ENCODE measurements at regions not wholly inside any gene's neighbourhood (a gene's known extent, or its start where the extent isn't known, plus 50 kb on each side); places are given as distances from the start of the nearest gene placed in this dataset.

DNA sequence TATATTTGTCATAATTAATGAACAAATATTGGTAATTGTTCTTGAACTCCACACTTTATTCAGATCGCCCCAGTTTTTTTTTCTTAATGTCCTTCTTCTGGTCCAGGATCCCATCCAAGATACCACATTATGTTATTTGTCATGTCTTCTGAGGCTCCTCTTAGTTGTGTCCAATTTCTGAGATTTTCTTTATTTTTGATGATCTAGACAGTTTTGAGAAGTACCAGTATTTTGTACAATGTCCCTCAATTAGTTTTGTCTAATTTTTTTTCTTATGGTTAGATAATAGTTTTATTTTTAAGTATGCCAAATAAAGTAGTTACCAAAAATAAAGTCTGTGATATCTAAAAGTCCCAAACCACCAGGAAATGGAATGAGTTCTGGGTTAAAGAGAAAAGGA, 440.8 kb upstream of the ATP2B1 start:
- DNase-seq (ENCODE audit: low read depth, low spot score) = no peak

DNA sequence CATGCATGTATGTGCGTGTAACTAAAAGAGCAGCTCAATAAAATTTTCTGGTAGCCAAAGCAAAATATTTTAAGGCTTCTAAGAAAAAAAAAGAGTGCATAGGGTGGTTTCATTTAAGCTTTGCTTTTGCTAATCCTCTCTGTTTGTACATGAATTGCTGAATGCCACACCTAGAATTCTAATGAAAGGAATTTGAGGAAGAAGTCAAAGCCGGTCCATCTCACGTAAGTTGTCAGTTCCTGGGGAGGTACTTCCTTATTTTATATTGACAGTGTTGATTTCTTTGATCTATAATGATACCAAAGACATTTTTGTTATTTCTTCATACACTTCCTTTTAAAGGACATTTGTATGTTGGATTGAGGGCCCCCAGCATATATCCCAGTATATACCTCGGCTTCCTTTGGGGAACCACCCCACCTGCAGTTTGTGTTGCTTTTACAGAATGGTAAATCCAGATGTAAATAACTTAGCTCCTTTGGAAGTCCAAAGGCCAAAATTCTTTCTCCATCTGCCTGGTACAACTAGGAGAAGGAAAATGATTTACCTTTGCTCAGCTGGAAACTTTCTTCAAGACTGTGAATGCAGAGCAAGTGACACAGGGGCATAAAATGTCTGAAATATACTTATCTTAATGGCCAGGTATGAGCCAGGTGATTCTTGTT, 420.9 kb upstream of the ATP2B1 start:
- DNase-seq (ENCODE audit: low read depth, low spot score) = no peak

DNA sequence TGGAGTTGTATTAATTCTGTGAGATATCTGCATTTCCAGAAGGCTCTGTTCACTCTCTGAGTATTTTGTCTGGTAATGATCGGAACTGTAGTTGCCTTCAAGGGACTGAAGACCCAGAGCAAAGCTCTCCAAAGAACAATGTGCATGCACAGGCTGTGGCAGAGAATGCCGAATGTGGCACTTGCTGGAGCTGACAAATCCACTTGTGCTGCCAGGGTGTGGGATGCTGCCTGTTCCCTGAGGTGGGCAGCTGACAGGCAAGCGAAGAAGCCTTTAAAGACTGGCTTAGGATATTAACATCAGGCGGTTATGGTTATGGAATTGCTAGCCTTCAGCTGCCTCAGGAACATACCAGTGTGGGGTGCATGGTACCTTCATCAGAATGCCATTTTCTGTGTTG, 419.9 kb upstream of the ATP2B1 start:
- no peak for DNase-seq (ENCODE audit: low read depth, low spot score)

DNA sequence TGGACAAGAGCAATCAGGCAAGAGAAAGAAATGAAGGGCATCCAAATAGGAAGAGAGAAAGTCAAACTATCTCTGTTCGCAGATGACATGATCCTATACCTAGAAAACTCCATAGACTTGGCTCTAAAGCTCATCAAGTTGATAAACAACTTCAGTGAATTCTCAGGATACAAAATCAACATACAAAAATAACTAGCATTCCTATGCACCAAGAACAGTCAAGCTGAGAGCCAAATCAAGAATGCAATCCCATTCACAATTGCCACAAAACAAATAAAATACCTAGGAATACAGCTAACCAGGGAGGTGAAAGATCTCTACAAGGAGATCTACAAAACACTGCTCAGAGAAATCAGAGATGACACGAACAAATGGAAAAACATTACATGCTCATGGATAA, 417.5 kb upstream of the ATP2B1 start:
- DNase-seq (ENCODE audit: low read depth, low spot score) = no peak

DNA sequence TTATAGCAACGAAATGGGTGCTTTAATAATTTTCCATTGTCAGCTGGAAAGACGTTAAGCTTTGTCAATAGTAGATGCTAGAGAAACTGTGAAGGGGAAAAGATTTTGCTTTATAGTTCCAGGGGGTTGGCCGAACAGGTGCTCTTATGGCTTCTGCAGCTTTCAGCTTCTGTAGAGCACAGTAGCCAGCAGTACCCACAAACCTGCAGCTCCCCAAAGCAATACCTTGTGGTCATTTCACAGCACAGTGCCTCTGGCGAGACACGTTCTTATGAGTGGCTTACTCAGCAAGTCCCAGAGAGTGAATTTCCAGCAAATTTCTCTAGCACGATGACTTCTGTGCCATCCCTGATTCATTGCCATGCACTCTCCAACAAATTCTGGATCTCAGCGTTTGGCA, 416.3 kb upstream of the ATP2B1 start:
- DNase-seq (ENCODE audit: low read depth, low spot score) = no peak

DNA sequence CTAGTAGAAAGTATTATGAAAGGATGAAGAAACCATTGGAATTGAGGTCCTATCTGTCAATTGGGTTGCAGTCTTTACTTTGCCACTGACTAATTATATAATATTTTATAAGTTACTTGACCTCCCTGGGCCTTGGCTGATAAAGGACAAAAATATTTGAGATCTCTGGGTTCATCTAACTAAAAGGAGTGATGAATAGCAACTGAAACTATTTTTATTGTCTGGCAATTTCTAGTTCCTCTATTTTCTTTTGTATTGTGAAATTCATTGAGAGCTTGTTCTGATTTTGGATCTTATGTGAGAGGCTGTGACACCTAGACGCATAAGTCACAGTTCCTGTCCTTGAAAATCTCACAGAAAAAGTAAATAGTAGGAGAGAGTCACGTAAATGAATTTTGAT, 415.7 kb upstream of the ATP2B1 start:
- no peak for DNase-seq (ENCODE audit: low read depth, low spot score)

DNA sequence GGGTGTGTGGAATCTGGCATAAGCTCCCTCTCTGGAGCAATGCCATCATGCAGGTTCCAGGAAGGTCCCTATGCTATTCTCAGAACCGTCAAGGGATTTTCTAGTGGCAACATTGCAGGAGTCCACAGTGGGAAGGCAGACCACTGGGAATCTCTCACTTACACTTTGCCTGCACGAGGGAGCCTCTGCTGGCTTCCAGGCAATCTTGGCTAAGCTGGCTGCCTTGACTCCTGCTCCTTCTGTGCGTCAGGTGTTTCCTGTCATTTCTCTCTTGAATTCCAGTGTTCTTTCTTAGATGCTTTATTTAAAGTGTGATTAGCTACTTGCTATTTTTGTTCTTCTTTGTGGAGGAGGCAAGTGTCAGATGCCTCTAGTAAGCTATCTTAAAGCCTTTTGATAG, 414.0 kb upstream of the ATP2B1 start:
- no peak for DNase-seq (ENCODE audit: low read depth, low spot score)

DNA sequence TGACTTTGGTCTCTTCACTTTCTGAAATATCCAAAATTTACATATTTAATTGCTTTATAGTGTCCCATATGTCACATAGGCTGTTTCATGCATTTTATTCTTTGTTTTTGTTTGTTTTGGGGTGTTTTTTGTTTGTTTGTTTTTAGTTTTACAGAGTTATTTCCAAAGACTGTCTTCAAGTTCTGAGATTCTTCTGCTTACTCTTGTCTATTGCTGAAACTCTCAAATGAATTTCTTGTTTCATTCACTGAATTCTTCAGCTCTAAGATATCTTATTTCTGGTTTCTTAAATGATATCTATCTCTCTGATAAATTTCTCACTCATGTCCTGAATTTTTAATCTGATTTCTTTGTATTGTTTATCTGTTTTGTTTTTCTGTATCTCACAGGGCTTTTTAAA, 412.0 kb upstream of the ATP2B1 start:
- no peak for DNase-seq (ENCODE audit: low read depth, low spot score)

DNA sequence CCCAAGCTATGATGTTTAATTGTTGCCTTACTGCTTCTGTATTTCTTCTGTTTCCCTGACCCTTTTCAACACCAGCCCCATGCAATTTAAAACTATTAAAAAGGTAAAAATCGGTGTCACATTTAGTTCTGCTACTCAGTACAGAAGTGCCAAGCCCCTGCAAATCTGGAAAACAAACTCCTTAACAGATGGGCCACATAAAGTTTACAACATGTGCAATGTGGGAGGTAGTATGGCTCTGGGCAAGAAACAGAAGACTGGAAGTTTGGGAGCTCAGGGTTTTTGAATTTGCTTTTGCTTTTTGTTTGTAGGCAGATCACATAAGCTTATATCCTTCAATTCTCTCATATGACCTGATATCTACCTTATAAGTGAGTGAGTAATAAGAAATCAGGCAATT, 404.0 kb upstream of the ATP2B1 start:
- no peak for DNase-seq (ENCODE audit: low read depth, low spot score)

DNA sequence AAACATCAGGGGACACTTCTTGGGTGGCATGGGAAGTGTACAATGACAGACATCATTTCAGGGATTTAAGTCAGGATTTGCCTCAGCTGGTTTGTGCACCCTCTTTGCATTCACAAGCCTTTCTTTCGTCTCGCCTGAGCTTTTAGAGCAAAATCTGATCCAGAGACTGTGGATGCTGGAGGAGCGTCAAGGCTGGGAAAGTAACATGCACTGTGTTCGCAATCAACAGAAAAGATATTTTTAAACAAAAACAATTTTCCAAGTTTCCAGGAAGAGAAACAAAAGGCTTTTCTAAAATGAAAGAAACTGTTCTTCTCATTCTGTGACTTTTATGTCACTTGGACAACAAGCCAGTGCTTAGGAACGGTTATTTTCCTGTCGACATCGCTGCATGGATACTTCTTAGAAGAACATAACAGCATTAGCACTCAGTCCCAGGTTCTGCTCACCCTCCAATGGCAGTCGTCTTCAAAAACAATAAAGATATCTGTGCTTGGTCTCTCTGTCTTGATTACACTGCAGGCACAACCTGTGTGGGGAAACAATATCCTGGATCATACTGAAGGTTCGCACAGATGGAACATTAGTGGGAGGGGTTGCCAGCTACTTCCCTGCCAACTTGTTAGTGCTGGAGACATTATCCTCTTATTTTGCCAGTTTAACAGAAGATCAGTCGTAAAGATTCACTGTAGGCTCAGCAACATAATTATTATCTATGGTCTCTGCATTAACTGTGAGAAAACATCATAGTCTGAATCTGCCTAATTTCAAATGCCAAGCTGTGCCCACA, 403.3 kb upstream of the ATP2B1 start:
- no peak for DNase-seq (ENCODE audit: low read depth, low spot score)

DNA sequence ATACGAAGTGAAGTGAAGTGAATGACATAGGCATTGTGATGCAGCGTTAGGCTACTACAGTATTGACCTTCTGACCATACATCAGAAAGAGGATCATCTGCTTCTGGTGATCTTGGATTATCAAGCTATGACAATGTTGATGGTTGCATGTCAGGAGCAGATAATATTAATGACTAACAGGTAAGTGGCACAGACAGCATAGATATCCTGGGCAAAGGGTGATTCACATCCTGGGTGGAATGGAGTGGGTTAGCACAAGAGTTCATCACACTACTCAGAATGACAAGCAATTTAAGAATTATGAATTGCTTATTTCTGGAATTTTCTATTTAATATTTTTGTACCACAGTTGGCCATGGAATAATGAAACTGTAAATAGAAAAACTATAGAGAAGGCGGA, 397.9 kb upstream of the ATP2B1 start:
- DNase-seq (ENCODE audit: low read depth, low spot score) = no peak

DNA sequence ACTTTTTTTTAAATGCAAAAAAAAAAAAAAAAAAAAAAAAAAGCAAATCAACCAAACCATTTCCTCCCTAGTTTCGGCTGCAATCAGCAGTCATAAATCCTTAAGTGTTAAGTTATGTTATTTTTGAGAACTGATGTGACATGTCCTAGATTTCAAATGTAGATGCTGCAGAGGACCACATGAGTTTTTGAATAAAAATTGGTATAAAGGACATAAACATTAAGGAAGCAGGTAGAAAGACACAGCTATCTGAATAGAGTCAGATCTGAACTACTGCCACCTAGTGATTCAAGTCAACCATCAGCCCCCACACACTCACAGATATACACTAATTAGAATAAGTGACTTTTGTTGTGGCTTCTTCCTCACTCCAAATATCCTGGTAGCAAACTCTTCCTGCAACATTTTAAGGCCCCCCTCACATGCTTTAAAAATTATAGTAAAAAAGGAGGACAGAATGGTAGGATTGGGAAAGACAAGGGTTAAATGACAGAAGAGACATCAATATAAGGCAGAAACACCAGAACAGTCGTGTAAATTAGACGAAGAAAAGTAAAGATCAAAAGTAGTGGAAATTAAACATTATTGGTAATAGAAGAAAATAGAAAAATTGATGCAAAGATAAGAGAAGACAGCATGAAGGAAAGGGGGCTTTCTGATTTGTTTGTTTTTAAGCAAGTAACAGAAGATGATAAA, 394.5 kb upstream of the ATP2B1 start:
- no peak for DNase-seq (ENCODE audit: low read depth, low spot score)

DNA sequence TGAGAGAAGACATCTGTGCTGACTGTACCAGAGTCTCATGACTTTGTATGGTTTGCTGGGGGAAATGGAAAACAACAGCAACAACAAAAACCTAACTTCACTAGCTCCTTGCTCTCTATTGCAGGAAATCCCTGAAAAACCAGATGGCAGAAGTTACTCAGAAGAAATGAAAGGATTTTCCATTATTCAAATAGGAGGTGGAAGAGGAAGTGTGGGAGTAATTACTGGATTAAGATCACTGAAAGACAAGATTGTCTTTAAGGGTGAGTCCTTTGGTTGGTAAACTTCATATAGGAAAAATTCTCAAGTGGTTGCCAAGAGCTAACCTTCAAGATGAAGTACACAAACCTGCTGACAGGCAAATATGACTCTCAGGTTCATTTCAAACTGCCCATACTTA, 391.9 kb upstream of the ATP2B1 start:
- DNase-seq (ENCODE audit: low read depth, low spot score) = no peak

DNA sequence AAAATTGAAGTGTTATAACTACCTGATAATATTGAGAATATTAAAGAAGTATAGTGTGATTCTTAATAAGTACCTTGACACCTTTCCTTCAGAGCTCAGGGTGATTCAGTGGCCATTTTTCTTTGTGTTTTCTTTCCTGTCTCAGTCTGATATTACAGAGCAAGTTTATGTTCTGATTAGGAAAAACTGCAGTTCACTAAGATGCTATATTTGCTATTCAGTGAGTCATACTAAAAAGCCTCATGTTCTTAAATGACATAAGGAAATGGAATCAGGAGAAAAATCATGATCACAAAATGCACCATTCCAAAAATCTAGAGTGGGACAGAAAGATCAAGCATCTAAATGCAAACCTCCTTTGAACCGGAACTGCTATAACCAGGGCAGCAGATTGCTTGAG, 390.6 kb upstream of the ATP2B1 start:
- DNase-seq (ENCODE audit: low read depth, low spot score) = no peak

DNA sequence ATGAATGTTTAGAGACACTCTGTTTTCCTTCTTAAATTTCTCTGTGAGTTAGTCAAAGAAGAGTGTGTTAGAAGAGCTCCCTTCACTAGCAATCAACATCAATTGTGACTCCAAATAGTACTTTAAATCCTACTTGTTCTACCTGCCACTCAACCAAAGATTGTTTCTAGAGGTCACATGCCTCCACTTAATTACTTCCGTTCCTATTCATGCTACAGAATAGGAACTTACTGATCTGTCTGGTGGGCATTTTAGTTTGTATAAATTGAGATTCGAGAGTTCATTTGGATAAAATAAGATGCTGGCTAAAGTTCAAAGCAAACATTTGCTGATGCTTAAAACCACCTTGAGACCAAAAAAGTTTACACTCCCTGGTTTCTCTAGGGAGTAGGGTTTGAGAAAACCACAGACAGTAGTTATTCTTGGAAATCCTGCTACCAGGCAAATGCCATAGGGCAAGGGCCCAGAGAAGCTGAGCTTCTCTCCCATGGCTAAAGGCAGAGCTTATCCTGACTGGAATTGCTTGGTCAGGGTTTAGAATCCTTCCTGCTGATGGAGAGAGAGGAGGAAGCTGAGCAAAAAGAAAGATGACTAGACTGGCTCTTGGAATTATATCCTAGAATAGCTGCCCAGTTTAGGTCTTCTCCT, 389.6 kb upstream of the ATP2B1 start:
- DNase-seq (ENCODE audit: low read depth, low spot score) = peak; percentile 36

DNA sequence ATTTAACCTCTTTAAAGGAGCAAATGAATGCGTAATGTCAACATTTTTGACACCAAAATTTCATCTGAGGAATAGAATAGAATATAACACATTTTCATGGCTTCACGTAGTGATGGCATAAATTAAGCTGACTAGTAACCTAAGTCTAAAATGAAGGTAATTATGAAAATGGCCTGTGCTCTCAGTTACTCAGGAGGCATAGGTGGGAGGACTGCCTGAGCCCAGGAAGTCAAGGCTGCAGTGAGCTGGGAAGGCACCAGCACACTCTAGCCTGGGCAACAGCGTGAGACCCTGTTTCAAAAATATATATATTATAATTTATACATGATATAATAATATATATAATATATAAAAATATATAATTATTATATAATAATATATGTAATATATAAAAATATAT, 383.2 kb upstream of the ATP2B1 start:
- DNase-seq (ENCODE audit: low read depth, low spot score) = no peak

DNA sequence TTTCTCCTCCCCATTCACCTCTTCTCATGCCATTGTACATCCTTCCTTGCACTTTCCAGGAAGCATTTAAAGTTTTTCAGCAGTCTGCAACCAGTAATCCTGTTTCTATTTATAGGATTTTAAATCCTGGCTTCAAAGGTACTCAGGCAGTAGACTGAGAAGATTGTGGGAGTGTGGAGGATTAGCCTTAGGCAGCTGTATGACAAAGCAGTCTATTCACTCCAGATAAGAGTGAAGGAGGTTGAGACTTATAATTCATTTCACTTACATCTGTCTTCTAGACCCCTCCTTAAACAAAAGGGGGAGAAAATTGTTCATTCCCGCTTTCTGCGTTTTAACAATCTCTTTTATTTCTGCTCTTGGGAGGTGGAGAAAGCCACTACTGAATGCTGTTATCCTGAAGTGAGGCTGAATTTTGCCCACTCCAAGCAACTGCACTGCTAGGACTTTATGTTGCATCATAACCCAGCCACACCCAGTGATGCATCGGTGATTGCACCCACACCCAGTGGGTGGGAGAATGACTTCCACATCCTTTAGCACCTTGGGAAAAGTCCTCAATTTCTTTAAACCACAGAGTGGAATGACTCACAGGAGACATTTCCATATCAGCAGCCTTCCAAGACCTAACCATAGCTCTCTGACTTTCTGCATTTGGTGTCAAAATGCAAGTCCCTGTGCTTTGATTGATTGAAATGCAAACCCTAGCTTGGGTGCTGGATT, 382.5 kb upstream of the ATP2B1 start:
- no peak for DNase-seq (ENCODE audit: low read depth, low spot score)

DNA sequence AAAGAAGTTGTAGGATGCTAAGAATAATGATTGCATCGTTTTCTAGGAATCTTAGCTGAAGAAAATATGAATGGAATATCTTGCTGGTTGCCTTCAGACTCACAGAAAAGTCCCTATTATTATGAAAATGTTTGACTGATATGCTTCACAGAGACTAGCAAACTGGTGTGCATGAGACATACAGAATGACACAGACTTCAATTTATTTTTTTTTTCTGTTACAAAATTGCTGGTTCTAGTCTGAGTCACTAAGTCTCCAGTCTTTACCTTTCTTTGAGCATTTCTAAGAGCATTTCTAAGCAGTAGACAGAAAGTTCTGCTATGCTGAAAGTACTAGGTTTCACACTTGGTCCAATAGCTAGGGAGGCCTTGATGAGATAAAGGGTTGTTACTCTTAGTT, 377.6 kb upstream of the ATP2B1 start:
- no peak for DNase-seq (ENCODE audit: low read depth, low spot score)

DNA sequence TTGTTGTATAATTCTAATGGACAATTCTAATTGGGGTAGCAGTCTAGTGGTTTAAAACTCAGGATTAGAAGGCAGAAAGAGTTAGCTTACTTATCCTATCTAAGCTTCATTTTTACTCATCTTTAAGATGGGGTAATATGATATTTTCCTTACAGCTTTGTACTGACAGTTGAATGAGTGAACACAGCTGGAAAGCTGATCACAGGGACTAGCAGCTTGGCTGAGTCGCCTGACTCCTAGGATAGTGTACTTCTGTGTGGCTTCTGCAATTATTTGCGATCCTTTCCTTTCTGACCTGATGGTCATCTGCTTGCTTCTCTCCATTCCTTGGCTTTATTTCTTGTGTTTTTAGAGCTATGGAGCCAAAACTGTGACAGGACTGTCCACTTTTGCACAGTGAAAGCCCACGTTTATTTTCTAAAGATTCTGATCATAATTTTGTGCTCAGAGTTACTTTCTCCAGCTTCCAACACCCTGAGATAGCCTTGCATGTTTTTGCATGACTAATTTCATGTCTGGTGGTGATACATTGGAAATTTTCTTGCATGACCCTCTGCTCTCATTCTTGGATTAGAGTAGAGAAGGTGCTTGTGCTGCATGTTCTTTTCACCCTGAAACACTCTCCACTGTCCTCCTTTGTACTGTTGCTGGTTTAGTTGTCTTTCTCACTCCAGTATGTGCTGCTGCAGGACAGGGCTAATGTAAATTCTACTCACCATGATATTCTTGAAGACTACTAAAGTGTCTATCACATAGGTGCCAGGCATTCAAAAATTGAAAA, 377.0 kb upstream of the ATP2B1 start:
- no peak for DNase-seq (ENCODE audit: low read depth, low spot score)

DNA sequence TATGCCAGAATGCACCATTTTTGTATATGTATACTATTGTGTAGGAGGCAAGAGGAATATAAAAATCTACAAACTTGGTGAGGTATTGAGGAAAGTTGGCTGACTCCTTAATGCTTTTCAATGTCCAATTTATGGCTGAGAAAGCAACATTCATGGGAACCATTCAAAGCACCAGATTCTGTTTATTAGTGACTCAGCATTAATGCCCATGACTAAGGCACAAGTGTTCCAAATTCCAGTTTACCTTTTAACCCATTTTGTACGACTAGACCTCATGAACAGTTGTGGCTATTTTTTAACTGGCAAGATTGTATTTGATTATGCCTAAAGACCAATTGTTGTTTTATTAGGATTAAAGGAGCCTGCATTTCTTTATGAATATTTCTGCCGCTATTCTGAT, 375.4 kb upstream of the ATP2B1 start:
- DNase-seq (ENCODE audit: low read depth, low spot score) = no peak

DNA sequence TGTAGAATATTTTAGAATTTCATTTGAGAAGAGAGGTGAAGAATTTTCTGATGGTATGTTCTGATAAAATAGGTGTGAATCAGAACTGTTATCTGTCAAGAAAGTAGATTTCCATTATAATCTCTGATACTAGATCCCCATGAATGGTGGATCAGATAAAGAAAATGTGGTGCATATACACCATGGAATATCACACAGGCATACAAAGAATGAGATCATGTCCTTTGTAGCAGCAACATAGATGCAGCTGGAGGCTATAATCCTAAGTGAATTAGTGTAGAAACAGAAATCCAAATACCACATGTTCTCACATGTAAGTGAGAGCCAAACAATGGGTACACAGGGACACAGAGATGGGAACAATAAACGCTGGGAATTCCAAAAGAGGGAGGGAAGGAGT, 372.0 kb upstream of the ATP2B1 start:
- no peak for DNase-seq (ENCODE audit: low read depth, low spot score)
